ENCODE measurements at regions not wholly inside any gene's neighbourhood (a gene's known extent, or its start where the extent isn't known, plus 50 kb on each side); places are given as distances from the start of the nearest gene placed in this dataset.

DNA sequence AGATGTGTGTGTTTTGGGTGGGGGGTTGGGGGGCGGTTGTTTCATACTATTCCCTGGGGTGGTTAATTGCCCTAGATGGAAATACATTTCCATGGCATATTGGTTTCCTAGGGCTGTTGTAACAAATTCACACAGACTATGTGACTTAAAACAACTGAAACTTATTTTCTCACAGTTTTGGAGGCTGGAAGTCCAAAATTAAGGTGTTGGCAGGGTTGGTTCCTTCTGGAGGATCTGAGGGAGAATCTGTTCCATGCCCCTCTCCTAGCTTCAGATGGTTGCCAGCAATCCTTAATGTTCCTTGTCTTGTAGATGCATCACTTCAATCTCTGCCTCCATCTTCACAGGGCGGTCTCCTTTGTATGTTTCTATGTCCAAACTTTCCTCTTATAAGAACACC, 353.7 kb upstream of the ACTBL2 start (continued):
- TF ChIP-seq RAD21 (IDR thresholded peaks at IDR 0.05 in 1 of 2, conservative IDR thresholded peaks at IDR 0.05 in 1 of 2; ENCODE audit: low read depth in 2 of 2, low read length in 2 of 2), result no peak

Data from H1 (cell line).